CD14-positive monocyte (primary cell): ENCODE measurements at regions not wholly inside any gene's neighbourhood (a gene's known extent, or its start where the extent isn't known, plus 50 kb on each side); places are given as distances from the start of the nearest gene placed in this dataset.

Experiments used
- DNase-seq, 3 donors: peaks; one replicate each; pipeline ENCODE4 v3.0.0-alpha.2; 2011 to 2022
- H2AFZ ChIP-seq: 2 replicates; pipeline ENCODE4 v1.6.0; 2012; ENCODE audit warnings: mild to moderate bottlenecking, low read depth, low read length, inconsistent platforms; ENCODE audit not compliant: insufficient read depth, poor library complexity, severe bottlenecking
- H3K27ac ChIP-seq, 2 donors: 1 replicate in 1 of 2; 2 replicates in 1 of 2; pipeline ENCODE4 v1.5.1; 2012 to 2013; ENCODE audit warnings: low read length in 2 of 2, control low read depth in 1 of 2, inconsistent platforms in 1 of 2, low read depth in 1 of 2, mild to moderate bottlenecking in 1 of 2
- H3K27me3 ChIP-seq, 2 donors: one replicate each; pipeline versions ENCODE4 v1.6.0 to v1.6.1; 2011 to 2013; ENCODE audit warnings: low read length in 2 of 2; ENCODE audit not compliant: control insufficient read depth in 2 of 2, insufficient read depth in 2 of 2
- H3K36me3 ChIP-seq, 2 donors: replicated peaks in 1 of 2; 1 replicate in 1 of 2; 2 replicates in 1 of 2; pipeline versions ENCODE4 v1.5.1 to v1.6.1; 2012 to 2013; ENCODE audit warnings: low read length in 2 of 2, control low read depth in 1 of 2, inconsistent platforms in 1 of 2, mild to moderate bottlenecking in 1 of 2; ENCODE audit not compliant: insufficient read depth in 2 of 2, control insufficient read depth in 1 of 2
- H3K4me1 ChIP-seq, 2 donors: 1 replicate in 1 of 2; 2 replicates in 1 of 2; pipeline versions ENCODE4 v1.5.1 to v1.6.1; 2012 to 2013; ENCODE audit warnings: low read length in 2 of 2, control low read depth in 1 of 2, inconsistent platforms in 1 of 2, mild to moderate bottlenecking in 1 of 2, moderate library complexity in 1 of 2; ENCODE audit not compliant: insufficient read depth in 2 of 2, control insufficient read depth in 1 of 2
- H3K4me2 ChIP-seq: replicated peaks from 2 replicates; pipeline ENCODE3; 2012; ENCODE audit warnings: low read length, moderate library complexity, mild to moderate bottlenecking; ENCODE audit not compliant: poor library complexity, severe bottlenecking; ENCODE audit errors: extremely low read depth
- H3K4me3 ChIP-seq, 3 experiments: fragments of 200-600 bp in 1 of 3; sonication (generic) in 1 of 3; replicated peaks in 1 of 3; 1 replicate in 2 of 3; 2 replicates in 1 of 3; pipeline ENCODE4 v1.5.1; 2011 to 2013; ENCODE audit warnings: low read length in 3 of 3, mild to moderate bottlenecking in 3 of 3, control low read depth in 2 of 3, low read depth in 2 of 3, inconsistent platforms in 1 of 3, moderate library complexity in 1 of 3
- H3K79me2 ChIP-seq: 2 replicates; pipeline ENCODE4 v1.6.0; 2012; ENCODE audit warnings: mild to moderate bottlenecking, control low read depth, inconsistent platforms, low read length, moderate library complexity; ENCODE audit not compliant: insufficient read depth
- H3K9ac ChIP-seq: 2 replicates; pipeline ENCODE4 v1.6.0; 2017; ENCODE audit warnings: low read length, mild to moderate bottlenecking; ENCODE audit not compliant: insufficient read depth, poor library complexity, severe bottlenecking
- H3K9me3 ChIP-seq, 2 donors: replicated peaks in 1 of 2; 1 replicate in 1 of 2; 2 replicates in 1 of 2; pipeline versions ENCODE4 v1.5.1 to v1.6.1; 2012 to 2013; ENCODE audit warnings: low read length in 2 of 2, control low read depth in 1 of 2; ENCODE audit not compliant: control insufficient read depth in 1 of 2, insufficient read depth in 1 of 2
- H4K20me1 ChIP-seq: 2 replicates; pipeline ENCODE4 v1.6.0; 2012; ENCODE audit warnings: mild to moderate bottlenecking, low read length, control low read depth, moderate library complexity; ENCODE audit not compliant: insufficient read depth
- H3K27ac Mint-ChIP-seq, 7 donors: one replicate each; pipeline ENCODE4 v1.8.0; 2020; ENCODE audit warnings: mild to moderate bottlenecking in 7 of 7, mixed read lengths in 7 of 7, moderate library complexity in 6 of 7, inconsistent platforms in 2 of 7
- H3K27me3 Mint-ChIP-seq, 3 donors: one replicate each; pipeline ENCODE4 v1.8.0; 2021 to 2022; ENCODE audit warnings: low read depth in 3 of 3, mild to moderate bottlenecking in 3 of 3, mixed read lengths in 3 of 3, moderate library complexity in 3 of 3, inconsistent platforms in 1 of 3
- H3K36me3 Mint-ChIP-seq, 2 donors: one replicate each; pipeline ENCODE4 v1.8.0; 2020; ENCODE audit warnings: mixed read lengths in 2 of 2, inconsistent platforms in 1 of 2, mild to moderate bottlenecking in 1 of 2
- H3K4me1 Mint-ChIP-seq: one replicate; pipeline ENCODE4 v1.8.0; 2020; ENCODE audit warnings: mild to moderate bottlenecking, mixed read lengths
- H3K4me3 Mint-ChIP-seq, 2 donors: one replicate each; pipeline ENCODE4 v1.8.0; 2020; ENCODE audit warnings: mild to moderate bottlenecking in 2 of 2, mixed read lengths in 2 of 2, moderate library complexity in 1 of 2
- H3K9me3 Mint-ChIP-seq, 7 donors: one replicate each; pipeline ENCODE4 v1.8.0; 2020 to 2022; ENCODE audit warnings: mixed read lengths in 7 of 7, mild to moderate bottlenecking in 6 of 7, moderate library complexity in 6 of 7, inconsistent platforms in 2 of 7
- WGBS: methylation state at CpG from one replicate; pipeline ENCODE4 v1.1.5; 2013; ENCODE audit warnings: missing lambda C conversion rate; ENCODE audit not compliant: insufficient coverage; 5-methylcytosine and 5-hydroxymethylcytosine counted together
- intact Hi-C, 2 donors: fragments of 100-400 bp; cut with micrococcal nuclease; formaldehyde crosslinking; loops; one replicate each; pipeline versions ENCODE4 v1.15.0 to v1.15.1; 2023
- TF ChIP-seq, protein P1 (sequence below): fragments of 200-600 bp; IDR thresholded peaks from one replicate; pipeline ENCODE4 v1.8.0; 2022; ENCODE audit warnings: antibody characterized with exemption, mild to moderate bottlenecking

DNA sequence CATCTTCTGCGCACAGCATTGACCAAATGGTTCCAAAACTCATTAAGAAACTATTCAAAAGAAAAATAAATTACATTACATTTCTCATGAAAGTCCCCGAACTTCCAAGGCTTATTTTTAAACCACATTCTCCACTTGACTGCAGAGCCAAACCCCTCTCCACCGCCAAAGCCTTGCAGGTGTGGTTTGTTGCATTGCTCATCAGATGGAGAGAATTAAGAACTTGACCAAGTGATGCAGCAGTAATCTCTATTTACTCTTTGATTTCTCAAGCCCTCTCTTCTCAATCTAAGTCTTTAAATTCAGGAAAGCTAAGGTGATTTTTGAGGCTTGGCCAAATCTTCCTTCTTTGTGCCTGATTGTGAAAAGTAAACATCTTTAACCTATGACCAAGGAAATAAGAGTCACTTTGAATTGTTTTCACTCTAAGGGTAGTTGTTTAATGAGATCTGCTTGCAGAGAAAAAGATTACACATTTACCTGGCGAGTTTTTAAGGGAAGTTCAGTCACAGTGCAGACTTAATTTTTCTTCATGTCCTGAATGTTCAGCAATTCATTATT lies 290.5 kb upstream of the ITGA1 start:
- no peaks in the 10 kb centered on the region for H3K36me3 ChIP-seq
- intact Hi-C loops: no loop called here
- H3K79me2 ChIP-seq: no peaks in the 10 kb centered on the region
- H3K4me1 ChIP-seq: no peaks in the 10 kb centered on the region
- Mint-ChIP-seq H3K27me3 (no peaks in the 10 kb centered on the region), H3K27ac (no peak overlapping the region), H3K9me3 (peaks cover 0 to 10% (median 2%) of the 10 kb centered on the region in 7 donors), H3K4me1 (no peaks in the 10 kb centered on the region), H3K4me3 (no peak overlapping the region), H3K36me3 (no peaks in the 10 kb centered on the region)
- H3K9ac ChIP-seq: no peak overlapping the region
- no peak overlapping the region for H3K4me2 ChIP-seq
- no peak overlapping the region for H3K27ac ChIP-seq
- H4K20me1 ChIP-seq: no peaks in the 10 kb centered on the region
- WGBS: 100% methylated on average over 1 of the region's 4 CpGs
- TF ChIP-seq, protein P1, sequence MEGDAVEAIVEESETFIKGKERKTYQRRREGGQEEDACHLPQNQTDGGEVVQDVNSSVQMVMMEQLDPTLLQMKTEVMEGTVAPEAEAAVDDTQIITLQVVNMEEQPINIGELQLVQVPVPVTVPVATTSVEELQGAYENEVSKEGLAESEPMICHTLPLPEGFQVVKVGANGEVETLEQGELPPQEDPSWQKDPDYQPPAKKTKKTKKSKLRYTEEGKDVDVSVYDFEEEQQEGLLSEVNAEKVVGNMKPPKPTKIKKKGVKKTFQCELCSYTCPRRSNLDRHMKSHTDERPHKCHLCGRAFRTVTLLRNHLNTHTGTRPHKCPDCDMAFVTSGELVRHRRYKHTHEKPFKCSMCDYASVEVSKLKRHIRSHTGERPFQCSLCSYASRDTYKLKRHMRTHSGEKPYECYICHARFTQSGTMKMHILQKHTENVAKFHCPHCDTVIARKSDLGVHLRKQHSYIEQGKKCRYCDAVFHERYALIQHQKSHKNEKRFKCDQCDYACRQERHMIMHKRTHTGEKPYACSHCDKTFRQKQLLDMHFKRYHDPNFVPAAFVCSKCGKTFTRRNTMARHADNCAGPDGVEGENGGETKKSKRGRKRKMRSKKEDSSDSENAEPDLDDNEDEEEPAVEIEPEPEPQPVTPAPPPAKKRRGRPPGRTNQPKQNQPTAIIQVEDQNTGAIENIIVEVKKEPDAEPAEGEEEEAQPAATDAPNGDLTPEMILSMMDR: no peak
- no peak overlapping the region for H2AFZ ChIP-seq
- no peak overlapping the region for H3K4me3 ChIP-seq
- no peaks in the 10 kb centered on the region for H3K9me3 ChIP-seq
- DNase-seq: no peak
- H3K27me3 ChIP-seq: no peaks in the 10 kb centered on the region

DNA sequence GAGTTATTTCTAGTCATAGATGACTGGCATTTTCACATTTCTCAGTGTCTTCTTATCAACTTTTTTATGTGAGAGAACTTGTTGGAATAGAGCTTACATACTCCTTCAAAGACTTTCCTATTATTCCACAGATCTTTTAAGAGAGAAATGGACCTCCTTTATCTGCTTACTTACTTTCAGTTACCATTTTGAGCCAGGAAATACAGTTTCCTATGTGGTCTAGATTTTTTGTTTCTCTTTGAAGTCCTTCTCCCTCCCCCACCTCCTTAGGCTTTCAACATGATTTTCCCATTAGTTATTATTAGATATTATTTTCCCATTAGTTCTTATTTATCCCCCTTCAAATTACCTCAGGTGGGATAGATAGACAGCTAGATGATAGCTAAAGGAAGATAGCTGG lies 289.1 kb upstream of the ITGA1 start:
- H3K9me3 ChIP-seq: no peaks in the 10 kb centered on the region
- peaks cover 0 to 12% (median 2%) of the 10 kb centered on the region in 7 donors for H3K9me3 Mint-ChIP-seq
- H3K36me3 ChIP-seq: no peaks in the 10 kb centered on the region
- no peak for DNase-seq
- H2AFZ ChIP-seq: no peak overlapping the region
- H3K4me1 Mint-ChIP-seq: no peaks in the 10 kb centered on the region
- H3K4me2 ChIP-seq: no peak overlapping the region
- H4K20me1 ChIP-seq: no peaks in the 10 kb centered on the region
- intact Hi-C loops: no loop called here
- H3K4me3 Mint-ChIP-seq: no peak overlapping the region
- H3K36me3 Mint-ChIP-seq: no peaks in the 10 kb centered on the region
- no peak overlapping the region for H3K4me3 ChIP-seq
- H3K9ac ChIP-seq: no peak overlapping the region
- no peaks in the 10 kb centered on the region for H3K4me1 ChIP-seq
- H3K79me2 ChIP-seq: no peaks in the 10 kb centered on the region
- no peaks in the 10 kb centered on the region for H3K27me3 Mint-ChIP-seq
- H3K27ac ChIP-seq: no peak overlapping the region
- TF ChIP-seq, protein P1: no peak
- no peak overlapping the region for H3K27ac Mint-ChIP-seq
- H3K27me3 ChIP-seq: no peaks in the 10 kb centered on the region
